ENCODE measurements at regions not wholly inside any gene's neighbourhood (a gene's known extent, or its start where the extent isn't known, plus 50 kb on each side); places are given as distances from the start of the nearest gene placed in this dataset.

DNA sequence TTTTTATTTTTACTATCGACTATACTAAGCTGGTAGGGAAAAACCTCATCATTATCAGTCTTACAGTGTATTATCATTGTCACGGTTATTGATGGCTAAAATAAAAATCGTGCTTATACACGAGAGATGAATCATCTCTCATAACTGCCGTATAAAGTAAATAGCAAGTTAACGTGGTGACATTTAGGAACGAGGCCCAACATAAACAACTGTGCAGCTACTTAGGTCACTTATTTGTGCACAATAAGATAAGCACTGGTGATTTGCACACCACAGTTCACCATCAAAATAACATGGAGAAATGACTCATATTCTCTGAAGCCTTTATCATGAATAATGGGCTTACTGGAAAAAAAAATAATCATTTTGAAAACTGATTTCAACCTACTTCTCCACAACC lies 482.0 kb upstream of the TENM3 start:
- TF ChIP-seq CTCF (IDR thresholded peaks at IDR 0.05) (no peak), POLR2AphosphoS5 (IDR thresholded peaks at IDR 0.05) (no peak)
